ENCODE measurements at regions not wholly inside any gene's neighbourhood (a gene's known extent, or its start where the extent isn't known, plus 50 kb on each side); places are given as distances from the start of the nearest gene placed in this dataset.

- no peak for TF ChIP-seq CTCF (IDR thresholded peaks at IDR 0.05 in 2 of 3, conservative IDR thresholded peaks at IDR 0.05 in 1 of 3; ENCODE audit: borderline replicate concordance in 1 of 3, insufficient read depth in 1 of 3, low read depth in 2 of 3, low read length in 2 of 3)
- TF ChIP-seq EZH2 (IDR thresholded peaks at IDR 0.05): no peak
- TF ChIP-seq POLR2AphosphoS5 (IDR thresholded peaks at IDR 0.05; ENCODE audit: low read depth, low read length): no peak
- no peak for TF ChIP-seq JUND (IDR thresholded peaks at IDR 0.05)
- no peak for TF ChIP-seq ZNF274 (IDR thresholded peaks at IDR 0.05; ENCODE audit: low read depth, low read length)
- no peak for TF ChIP-seq REST (IDR thresholded peaks at IDR 0.05; ENCODE audit: low read depth)
- TF ChIP-seq ZBTB33 (IDR thresholded peaks at IDR 0.05; ENCODE audit: extremely low read depth, insufficient replicate concordance, low read length): no peak
- no peak for TF ChIP-seq EZH2phosphoT487 (IDR thresholded peaks at IDR 0.05; ENCODE audit: borderline replicate concordance)
- TF ChIP-seq RAD21 (IDR thresholded peaks at IDR 0.05; ENCODE audit: low read depth): no peak
- TF ChIP-seq EGR1 (IDR thresholded peaks at IDR 0.05; ENCODE audit: low read depth): no peak
- no peak for TF ChIP-seq POLR2A (IDR thresholded peaks at IDR 0.05; ENCODE audit: borderline replicate concordance, extremely low read depth, insufficient read depth, insufficient read length)
Observed at GRCh38 chr13:109636736-109637135, 149.6 kb downstream of the IRS2 start.

Data from HCT116 (cell line).